OCI-LY3 (cell line): ENCODE measurements at regions not wholly inside any gene's neighbourhood (a gene's known extent, or its start where the extent isn't known, plus 50 kb on each side); places are given as distances from the start of the nearest gene placed in this dataset.

Experiments used
- EZH2phosphoT487 ChIP-seq: fragments of 200-600 bp; shearing (Covaris generic); IDR thresholded peaks from 2 replicates; pipeline ENCODE4 v1.6.1; 2018; ENCODE audit warnings: antibody characterized with exemption, mixed run types, low read depth
- TF ChIP-seq, protein P1 (sequence below): fragments of 200-600, 300-600 bp; sonication (generic); IDR thresholded peaks from 2 replicates; pipeline ENCODE4 v1.5.1; 2014; ENCODE audit warnings: antibody characterized with exemption, low read length, low read depth

DNA sequence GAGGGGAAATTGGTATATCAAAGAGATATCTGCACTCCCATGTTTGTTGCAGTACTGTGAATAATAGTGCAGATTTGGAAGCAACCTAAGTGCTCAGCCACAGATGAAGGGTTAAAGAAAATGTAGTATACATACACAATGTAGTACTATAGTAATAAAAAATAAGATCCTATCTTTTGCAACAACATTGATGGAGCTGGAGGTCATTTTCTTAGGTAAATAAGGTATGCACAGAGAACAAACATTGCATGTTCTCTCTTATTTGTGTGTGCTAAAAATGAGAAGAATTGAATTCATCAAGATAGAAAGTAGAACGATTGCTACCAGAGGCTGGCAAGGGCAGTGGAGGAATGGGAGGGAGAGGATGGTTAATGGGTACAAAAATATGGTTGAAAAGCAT, 117.9 kb upstream of the TRAM1L1 start:
- TF ChIP-seq, protein P1, sequence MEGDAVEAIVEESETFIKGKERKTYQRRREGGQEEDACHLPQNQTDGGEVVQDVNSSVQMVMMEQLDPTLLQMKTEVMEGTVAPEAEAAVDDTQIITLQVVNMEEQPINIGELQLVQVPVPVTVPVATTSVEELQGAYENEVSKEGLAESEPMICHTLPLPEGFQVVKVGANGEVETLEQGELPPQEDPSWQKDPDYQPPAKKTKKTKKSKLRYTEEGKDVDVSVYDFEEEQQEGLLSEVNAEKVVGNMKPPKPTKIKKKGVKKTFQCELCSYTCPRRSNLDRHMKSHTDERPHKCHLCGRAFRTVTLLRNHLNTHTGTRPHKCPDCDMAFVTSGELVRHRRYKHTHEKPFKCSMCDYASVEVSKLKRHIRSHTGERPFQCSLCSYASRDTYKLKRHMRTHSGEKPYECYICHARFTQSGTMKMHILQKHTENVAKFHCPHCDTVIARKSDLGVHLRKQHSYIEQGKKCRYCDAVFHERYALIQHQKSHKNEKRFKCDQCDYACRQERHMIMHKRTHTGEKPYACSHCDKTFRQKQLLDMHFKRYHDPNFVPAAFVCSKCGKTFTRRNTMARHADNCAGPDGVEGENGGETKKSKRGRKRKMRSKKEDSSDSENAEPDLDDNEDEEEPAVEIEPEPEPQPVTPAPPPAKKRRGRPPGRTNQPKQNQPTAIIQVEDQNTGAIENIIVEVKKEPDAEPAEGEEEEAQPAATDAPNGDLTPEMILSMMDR, result no peak
- no peak for TF ChIP-seq EZH2phosphoT487
